Thymus (tissue), 11 donors: ENCODE measurements at regions not wholly inside any gene's neighbourhood (a gene's known extent, or its start where the extent isn't known, plus 50 kb on each side); places are given as distances from the start of the nearest gene placed in this dataset.

Experiments used
- DNase-seq, 9 donors: peaks; one replicate each; pipeline ENCODE4 v3.0.0-alpha.2; 2013; ENCODE audit warnings: low spot score in 9 of 9, low read depth in 6 of 9, missing footprints in 1 of 9
- H3K27ac ChIP-seq, 2 donors: one replicate each; pipeline ENCODE4 v1.5.1; 2013; ENCODE audit warnings: control low read depth in 1 of 2, low read depth in 1 of 2, low read length in 1 of 2, mild to moderate bottlenecking in 1 of 2, moderate library complexity in 1 of 2
- H3K27me3 ChIP-seq, 2 donors: one replicate each; pipeline ENCODE4 v1.5.1; 2013; ENCODE audit warnings: low read length in 1 of 2; ENCODE audit not compliant: control insufficient read depth in 2 of 2, insufficient read depth in 1 of 2
- H3K36me3 ChIP-seq, 2 donors: one replicate each; pipeline ENCODE4 v1.5.1; 2013; ENCODE audit warnings: low read length in 1 of 2, mild to moderate bottlenecking in 1 of 2, moderate library complexity in 1 of 2; ENCODE audit not compliant: control insufficient read depth in 2 of 2, insufficient read depth in 2 of 2
- H3K4me1 ChIP-seq, 2 donors: one replicate each; pipeline ENCODE4 v1.5.1; 2013; ENCODE audit warnings: low read length in 2 of 2; ENCODE audit not compliant: control insufficient read depth in 2 of 2, insufficient read depth in 2 of 2
- H3K4me3 ChIP-seq, 2 donors: one replicate each; pipeline ENCODE4 v1.5.1; 2013; ENCODE audit warnings: low read length in 2 of 2, control low read depth in 1 of 2, mild to moderate bottlenecking in 1 of 2
- H3K9me3 ChIP-seq, 2 donors: one replicate each; pipeline ENCODE4 v1.5.1; 2013; ENCODE audit warnings: low read length in 1 of 2, mild to moderate bottlenecking in 1 of 2; ENCODE audit not compliant: control insufficient read depth in 2 of 2, insufficient read depth in 1 of 2
- WGBS: extraction: QIAGEN DNeasy Blood & Tissue Kit; methylation state at CpG from one replicate; pipeline ENCODE4 v1.1.7; 2013; 5-methylcytosine and 5-hydroxymethylcytosine counted together
- donor health status: healthy.

- H3K27ac ChIP-seq = no peak overlapping the region
- no peaks in the 10 kb centered on the region for H3K4me1 ChIP-seq
- no peaks in the 10 kb centered on the region for H3K9me3 ChIP-seq
- WGBS = 95% methylated on average over 5 of the region's 5 CpGs
- no peak for DNase-seq
- no peaks in the 10 kb centered on the region for H3K27me3 ChIP-seq
- no peak overlapping the region for H3K4me3 ChIP-seq
- H3K36me3 ChIP-seq = no peaks in the 10 kb centered on the region
Observed at GRCh38 chr3:147471741-147472140, 62.6 kb downstream of the ZIC1 start.

- 94% methylated on average over 1 of the region's 1 CpG for WGBS
- no peaks in the 10 kb centered on the region for H3K4me1 ChIP-seq
- H3K27me3 ChIP-seq = no peaks in the 10 kb centered on the region
- H3K9me3 ChIP-seq = no peaks in the 10 kb centered on the region
- H3K27ac ChIP-seq = no peak overlapping the region
- no peak for DNase-seq
- no peak overlapping the region for H3K4me3 ChIP-seq
- H3K36me3 ChIP-seq = no peaks in the 10 kb centered on the region
Observed at GRCh38 chr3:147472846-147473245, 63.7 kb downstream of the ZIC1 start.

GRCh38 chr3:147483145-147483544 lies 74.0 kb downstream of the ZIC1 start:
- Histone ChIP-seq H3K4me3 (no peak overlapping the region), H3K36me3 (no peaks in the 10 kb centered on the region), H3K4me1 (no peaks in the 10 kb centered on the region), H3K27me3 (no peaks in the 10 kb centered on the region), H3K27ac (no peak overlapping the region), H3K9me3 (no peaks in the 10 kb centered on the region)
- DNase-seq = no peak
- WGBS = 92% methylated on average over 1 of the region's 1 CpG

- DNase-seq = no peak
- Histone ChIP-seq H3K36me3 (no peaks in the 10 kb centered on the region), H3K9me3 (no peaks in the 10 kb centered on the region), H3K4me1 (no peaks in the 10 kb centered on the region), H3K4me3 (no peak overlapping the region), H3K27ac (no peak overlapping the region), H3K27me3 (no peaks in the 10 kb centered on the region)
- WGBS = 85% methylated on average over 1 of the region's 1 CpG
Observed at GRCh38 chr3:147483578-147483977, 74.4 kb downstream of the ZIC1 start.

DNA sequence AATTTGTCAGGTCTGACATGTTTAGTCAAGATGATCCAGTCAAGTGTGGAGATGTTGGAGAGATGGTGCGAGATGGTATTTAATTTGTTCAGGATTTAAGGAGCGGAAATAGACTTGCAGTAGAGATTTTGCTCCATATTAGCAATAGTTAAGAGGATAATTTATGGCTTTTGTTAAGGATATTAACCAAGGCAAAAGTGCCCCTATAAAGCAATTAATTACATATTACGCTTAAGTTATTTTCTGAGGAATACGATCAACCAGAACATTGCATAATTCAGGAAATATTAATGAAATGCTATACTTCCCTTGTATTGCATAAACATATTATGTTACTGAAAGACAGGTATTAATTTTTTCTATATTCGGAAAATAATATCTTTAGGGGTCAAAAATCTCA lies 83.9 kb downstream of the ZIC1 start:
- Histone ChIP-seq H3K27ac (no peak overlapping the region), H3K9me3 (no peaks in the 10 kb centered on the region), H3K4me1 (no peaks in the 10 kb centered on the region), H3K4me3 (no peak overlapping the region), H3K27me3 (no peaks in the 10 kb centered on the region), H3K36me3 (no peaks in the 10 kb centered on the region)
- 91% methylated on average over 5 of the region's 5 CpGs for WGBS
- DNase-seq = no peak

- H3K27me3 ChIP-seq = no peaks in the 10 kb centered on the region
- H3K4me1 ChIP-seq = no peaks in the 10 kb centered on the region
- DNase-seq = no peak
- H3K9me3 ChIP-seq = no peaks in the 10 kb centered on the region
- WGBS = 88% methylated on average over 2 of the region's 2 CpGs
- no peak overlapping the region for H3K27ac ChIP-seq
- no peak overlapping the region for H3K4me3 ChIP-seq
- H3K36me3 ChIP-seq = no peaks in the 10 kb centered on the region
Observed at GRCh38 chr3:147493666-147494065, 84.5 kb downstream of the ZIC1 start.

- Histone ChIP-seq H3K4me1 (no peaks in the 10 kb centered on the region), H3K27me3 (no peaks in the 10 kb centered on the region), H3K9me3 (no peaks in the 10 kb centered on the region), H3K4me3 (no peak overlapping the region), H3K36me3 (no peaks in the 10 kb centered on the region), H3K27ac (no peak overlapping the region)
- WGBS = 90% methylated on average over 5 of the region's 5 CpGs
- DNase-seq = no peak
Observed at GRCh38 chr3:147497286-147497685, 88.1 kb downstream of the ZIC1 start.

DNA sequence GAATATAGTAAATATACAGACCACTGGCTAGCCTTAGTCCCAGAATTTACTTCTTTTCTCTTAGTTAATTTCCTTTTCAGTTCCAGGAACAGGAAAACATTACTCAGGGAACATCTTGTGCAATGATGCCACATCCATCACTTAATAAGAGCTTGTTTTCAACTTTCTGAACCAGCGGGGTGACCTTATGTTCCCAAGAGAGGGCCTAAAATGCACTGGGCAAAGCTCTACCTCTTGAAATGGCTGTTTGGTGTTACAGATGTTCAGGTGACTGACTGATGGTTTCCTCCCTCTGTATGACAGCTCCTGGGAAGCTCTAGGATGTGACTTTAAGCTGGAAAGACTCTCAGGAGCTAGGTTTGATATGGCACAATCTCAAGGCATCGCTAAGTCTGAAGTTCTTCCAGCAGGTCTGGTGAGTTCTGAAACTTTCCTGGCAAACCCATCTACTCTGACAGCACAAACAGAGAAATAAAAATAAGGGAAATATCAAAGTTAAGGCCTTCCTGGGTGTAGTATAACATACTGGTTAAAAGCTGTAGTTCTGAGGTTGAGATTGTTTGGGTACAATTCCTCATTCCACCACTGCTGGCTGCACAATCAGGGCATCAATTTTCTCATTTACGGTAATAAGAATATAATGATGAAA lies 98.6 kb downstream of the ZIC1 start:
- no peak for DNase-seq
- H3K4me3 ChIP-seq = no peak overlapping the region
- WGBS = 90% methylated on average over 3 of the region's 3 CpGs

GRCh38 chr3:147509448-147509847 lies 100.3 kb downstream of the ZIC1 start:
- Histone ChIP-seq H3K9me3 (no peaks in the 10 kb centered on the region), H3K4me1 (no peaks in the 10 kb centered on the region), H3K4me3 (no peak overlapping the region), H3K36me3 (no peaks in the 10 kb centered on the region), H3K27me3 (no peaks in the 10 kb centered on the region), H3K27ac (no peak overlapping the region)
- WGBS = 90% methylated on average over 3 of the region's 3 CpGs
- no peak for DNase-seq

More for the DNA sequence above, 98.6 kb downstream of the ZIC1 start:
- Histone ChIP-seq H3K9me3 (no peaks in the 10 kb centered on the region), H3K4me1 (no peaks in the 10 kb centered on the region), H3K27me3 (no peaks in the 10 kb centered on the region), H3K27ac (no peak overlapping the region), H3K36me3 (no peaks in the 10 kb centered on the region)

DNA sequence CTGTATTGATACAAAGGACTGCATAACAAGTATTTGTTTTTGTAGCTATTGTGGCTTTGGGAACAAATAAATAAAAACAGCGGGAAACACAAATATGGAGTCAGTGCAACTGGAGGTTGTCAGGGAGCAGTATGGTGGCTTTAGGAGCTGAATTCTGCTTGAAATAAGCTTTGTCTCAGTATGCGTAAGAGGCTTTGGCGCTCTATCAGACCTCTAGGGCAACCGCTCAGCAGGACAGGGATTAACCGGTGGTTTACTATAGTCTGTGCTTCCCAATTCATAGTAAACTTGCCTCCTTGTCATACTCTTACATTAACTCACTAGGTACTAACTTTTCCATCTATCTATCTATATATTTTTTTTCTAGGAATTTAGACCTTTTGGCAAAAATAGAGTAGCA lies 104.6 kb downstream of the ZIC1 start:
- DNase-seq = no peak
- no peaks in the 10 kb centered on the region for H3K4me1 ChIP-seq
- no peak overlapping the region for H3K27ac ChIP-seq
- H3K27me3 ChIP-seq = no peaks in the 10 kb centered on the region
- H3K9me3 ChIP-seq = no peaks in the 10 kb centered on the region
- H3K36me3 ChIP-seq = no peaks in the 10 kb centered on the region
- 81% methylated on average over 5 of the region's 5 CpGs for WGBS
- no peak overlapping the region for H3K4me3 ChIP-seq
